Stimulated activated naive CD8-positive, alpha-beta T cell treated with anti-CD3 and anti-CD28 coated beads, Interleukin-15, Interleukin-2, amounts not matched to agents 100 ng/mL and 50 ng/mL, for 24 hours (primary cell): ENCODE measurements at regions not wholly inside any gene's neighbourhood (a gene's known extent, or its start where the extent isn't known, plus 50 kb on each side); places are given as distances from the start of the nearest gene placed in this dataset.
A peak's percentile ranks its signal among the peaks of the same experiment; 100 is the strongest.

Experiments
- H3K27ac Mint-ChIP-seq: one replicate; pipeline ENCODE4 v1.8.0; 2021; ENCODE audit warnings: mild to moderate bottlenecking, mixed read lengths
- H3K27me3 Mint-ChIP-seq: one replicate; pipeline ENCODE4 v1.8.0; 2021; ENCODE audit warnings: mixed read lengths
- H3K36me3 Mint-ChIP-seq: one replicate; pipeline ENCODE4 v1.8.0; 2021; ENCODE audit warnings: low read depth, mixed read lengths
- H3K4me1 Mint-ChIP-seq: one replicate; pipeline ENCODE4 v1.8.0; 2021; ENCODE audit warnings: low read depth, mixed read lengths
- H3K4me3 Mint-ChIP-seq: one replicate; pipeline ENCODE4 v1.8.0; 2021; ENCODE audit warnings: mild to moderate bottlenecking, mixed read lengths
- H3K9me3 Mint-ChIP-seq: one replicate; pipeline ENCODE4 v1.8.0; 2021; ENCODE audit warnings: mixed read lengths

DNA sequence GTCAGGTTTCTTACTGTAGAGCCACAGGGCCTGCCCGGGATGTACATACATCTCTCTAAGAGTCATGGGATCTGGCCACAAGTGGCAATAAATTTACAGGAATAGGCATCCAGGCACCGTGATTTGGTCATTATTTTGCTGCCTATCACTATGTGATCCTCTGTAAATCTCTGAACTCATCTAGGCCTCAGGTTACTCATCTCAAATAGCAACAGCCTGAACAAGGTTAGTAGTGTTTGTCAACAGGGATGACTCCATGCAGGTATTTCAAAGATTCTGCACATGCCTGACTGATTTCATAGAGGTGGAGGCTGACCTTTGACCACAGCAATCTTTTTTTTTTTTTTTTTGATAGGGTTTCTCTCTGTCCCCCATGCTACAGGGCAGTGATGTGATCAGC, 88.8 kb upstream of the TBL1XR1 start:
- Mint-ChIP-seq H3K27ac (no peak overlapping the region), H3K4me1 (peaks cover 27% of the 10 kb centered on the region), H3K36me3 (no peaks in the 10 kb centered on the region), H3K4me3 (no peak overlapping the region), H3K27me3 (no peaks in the 10 kb centered on the region), H3K9me3 (no peaks in the 10 kb centered on the region)

DNA sequence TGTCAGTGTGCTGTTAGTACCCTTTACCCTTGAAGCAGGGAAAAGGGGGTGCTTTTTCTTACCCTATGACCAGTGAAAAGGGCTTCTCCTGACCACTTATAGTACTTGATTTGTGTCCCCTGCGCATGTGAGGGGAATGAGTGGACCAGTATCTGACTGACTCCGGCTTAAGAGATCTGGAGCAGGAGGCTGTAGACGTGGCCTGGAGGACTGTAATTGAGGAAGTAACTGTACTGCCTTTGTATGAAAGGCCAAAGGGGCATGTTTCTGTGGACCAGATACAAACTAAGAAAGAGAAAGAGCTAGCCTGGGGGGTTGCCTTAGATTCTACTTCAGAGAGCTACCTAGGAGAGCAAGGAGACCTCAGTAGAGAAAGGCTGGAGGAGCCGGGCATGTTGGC, 89.9 kb upstream of the TBL1XR1 start:
- no peak overlapping the region for H3K4me3 Mint-ChIP-seq
- no peaks in the 10 kb centered on the region for H3K27me3 Mint-ChIP-seq
- H3K4me1 Mint-ChIP-seq, result peaks cover 15% of the 10 kb centered on the region
- H3K9me3 Mint-ChIP-seq, result no peaks in the 10 kb centered on the region
- H3K27ac Mint-ChIP-seq, result no peak overlapping the region
- no peaks in the 10 kb centered on the region for H3K36me3 Mint-ChIP-seq

DNA sequence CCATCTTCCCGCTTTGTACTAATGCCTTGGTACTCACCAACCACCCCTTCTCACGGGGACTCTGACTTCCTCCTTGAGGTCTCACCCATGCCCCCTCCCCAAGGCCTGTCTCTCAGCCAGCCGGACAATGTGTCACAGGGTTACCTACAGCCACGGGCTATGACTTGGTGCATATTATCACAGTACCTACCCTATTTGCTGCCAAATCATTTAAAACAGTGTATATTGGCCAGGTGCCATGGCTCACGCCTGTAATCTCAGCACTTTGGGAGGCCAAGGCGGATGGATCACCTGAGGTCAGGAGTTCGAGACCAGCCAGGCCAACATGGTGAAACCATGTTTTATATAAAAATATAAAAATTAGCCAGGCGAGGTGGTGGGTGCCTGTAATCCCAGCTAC, 93.4 kb upstream of the TBL1XR1 start:
- H3K27ac Mint-ChIP-seq, result no peak overlapping the region
- H3K36me3 Mint-ChIP-seq, result no peaks in the 10 kb centered on the region
- H3K27me3 Mint-ChIP-seq, result no peaks in the 10 kb centered on the region
- H3K9me3 Mint-ChIP-seq, result no peaks in the 10 kb centered on the region
- no peak overlapping the region for H3K4me3 Mint-ChIP-seq
- peaks cover 4% of the 10 kb centered on the region for H3K4me1 Mint-ChIP-seq

DNA sequence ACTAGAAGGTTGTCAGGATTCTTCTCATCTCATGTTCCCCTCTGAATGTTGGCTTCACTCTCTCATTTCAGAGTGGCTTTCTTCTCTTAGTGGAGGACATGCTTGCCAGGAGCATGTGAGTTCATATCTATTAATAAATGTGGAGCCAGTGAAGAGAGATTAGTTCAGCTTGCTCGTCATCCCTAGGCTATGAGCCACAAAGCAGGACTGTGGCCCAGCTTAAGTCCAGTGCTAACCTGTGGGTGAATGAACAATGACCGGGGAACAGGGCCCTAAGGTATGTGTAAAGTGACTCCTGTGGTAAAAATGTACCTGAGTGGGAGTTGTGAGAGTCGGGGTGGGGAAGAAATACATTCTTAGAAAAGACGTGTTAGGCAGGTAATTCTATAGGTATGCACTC, 96.9 kb upstream of the TBL1XR1 start:
- Mint-ChIP-seq H3K27ac (no peak overlapping the region), H3K36me3 (no peaks in the 10 kb centered on the region), H3K4me3 (no peak overlapping the region), H3K4me1 (peaks cover 4% of the 10 kb centered on the region), H3K27me3 (no peaks in the 10 kb centered on the region), H3K9me3 (no peaks in the 10 kb centered on the region)

DNA sequence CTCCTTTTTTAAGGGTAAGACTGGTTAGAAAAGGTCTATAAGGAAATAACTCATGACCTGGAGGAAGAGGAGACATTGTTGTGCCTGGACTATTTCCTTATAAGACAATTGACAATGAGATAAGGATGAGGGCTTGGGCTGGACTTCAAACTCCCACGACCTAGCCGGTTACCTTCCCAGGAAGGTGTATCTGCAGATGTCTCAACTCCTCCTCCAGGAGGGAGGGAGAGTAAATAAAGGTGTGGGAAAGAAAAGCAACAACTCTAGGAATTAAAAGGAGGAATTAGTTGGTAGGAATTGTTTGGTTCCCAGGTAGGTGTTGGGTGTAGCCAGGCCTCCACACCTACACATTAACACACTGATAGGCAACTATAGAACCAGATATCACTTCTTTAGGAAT, 97.8 kb upstream of the TBL1XR1 start:
- Mint-ChIP-seq H3K36me3 (no peaks in the 10 kb centered on the region), H3K27ac (no peak overlapping the region), H3K4me1 (peaks cover 3% of the 10 kb centered on the region), H3K27me3 (no peaks in the 10 kb centered on the region), H3K9me3 (no peaks in the 10 kb centered on the region), H3K4me3 (no peak overlapping the region)

DNA sequence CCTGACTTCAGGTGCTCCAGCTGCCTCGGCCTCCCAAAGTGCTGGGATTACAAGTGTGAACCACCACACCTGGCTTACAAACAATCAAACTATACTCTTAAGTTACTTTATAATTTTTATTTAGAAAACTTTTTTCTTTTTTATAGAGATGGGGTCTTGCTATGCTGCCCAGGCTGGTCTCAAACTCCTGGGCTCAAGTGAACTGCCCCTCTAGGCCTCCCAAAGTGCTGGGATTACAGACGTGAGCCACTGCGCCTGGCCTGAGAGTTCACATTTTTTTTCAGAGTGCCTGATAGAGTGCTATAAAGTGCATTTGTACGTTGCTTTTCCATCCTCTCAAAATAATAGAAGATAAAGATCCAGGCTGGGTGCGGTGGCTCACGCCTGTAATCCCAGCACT, 102.0 kb upstream of the TBL1XR1 start:
- H3K27ac Mint-ChIP-seq, result no peak overlapping the region
- no peak overlapping the region for H3K4me3 Mint-ChIP-seq
- H3K27me3 Mint-ChIP-seq, result no peaks in the 10 kb centered on the region
- H3K9me3 Mint-ChIP-seq, result no peaks in the 10 kb centered on the region
- H3K36me3 Mint-ChIP-seq, result no peaks in the 10 kb centered on the region
- H3K4me1 Mint-ChIP-seq, result peaks cover 22% of the 10 kb centered on the region

DNA sequence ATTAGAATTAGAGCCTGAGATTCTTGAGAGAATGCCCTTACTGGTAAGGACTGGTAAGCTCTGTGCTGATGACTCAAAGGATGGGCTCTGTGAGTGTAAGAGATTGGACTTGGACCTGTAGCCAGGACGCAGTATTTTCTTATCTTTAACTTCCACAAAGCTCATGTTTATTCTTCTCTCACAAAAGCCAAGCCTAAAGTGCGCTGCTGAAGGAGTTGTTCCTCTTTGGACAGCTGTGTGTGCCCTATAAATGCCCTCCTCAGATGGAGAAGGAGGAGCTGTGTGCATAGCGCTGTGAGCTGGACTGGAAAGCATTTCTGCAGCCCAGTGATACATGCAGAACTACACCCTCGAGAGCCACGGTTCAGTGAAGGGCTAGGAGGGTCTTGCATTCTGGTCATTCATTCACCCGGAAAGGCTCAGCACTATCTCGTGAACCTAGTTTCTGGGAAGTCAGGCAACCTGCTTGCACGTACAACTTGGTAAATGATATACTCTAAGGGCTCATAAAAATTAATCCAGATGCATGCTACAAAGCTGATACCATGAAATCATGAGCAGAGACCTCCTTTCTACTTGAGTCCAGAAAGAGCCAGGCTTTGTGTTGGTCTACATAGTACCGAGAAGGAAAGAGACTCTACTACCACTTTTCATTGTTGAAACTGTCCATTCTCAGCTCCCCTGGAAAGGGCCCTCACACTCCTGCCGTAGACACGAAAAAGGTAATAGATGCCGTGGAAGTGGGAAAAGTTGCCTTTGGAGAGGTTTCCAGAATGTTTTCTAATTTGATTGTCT, 103.0 kb upstream of the TBL1XR1 start:
- Mint-ChIP-seq H3K4me1 (peaks cover 24% of the 10 kb centered on the region), H3K4me3 (no peak overlapping the region), H3K27me3 (no peaks in the 10 kb centered on the region), H3K36me3 (no peaks in the 10 kb centered on the region), H3K27ac (no peak overlapping the region), H3K9me3 (no peaks in the 10 kb centered on the region)

DNA sequence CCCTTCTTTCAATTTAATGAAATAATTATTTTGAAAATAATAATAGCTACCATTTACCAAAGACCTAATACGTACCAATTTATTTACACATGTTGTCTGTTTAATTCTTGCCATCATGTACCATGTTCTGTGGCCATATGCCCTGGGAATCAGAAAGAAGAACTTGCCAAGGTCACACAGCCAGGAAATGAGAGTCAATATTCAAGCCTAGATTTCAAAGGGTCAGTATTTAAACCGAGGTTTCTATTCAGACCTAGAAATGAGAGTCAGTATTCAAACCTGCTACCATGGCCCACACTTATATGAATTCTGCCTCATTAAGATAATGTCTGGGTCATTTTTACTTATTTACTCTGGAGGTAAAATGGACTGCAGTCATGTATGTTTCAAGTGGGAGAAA, 103.6 kb upstream of the TBL1XR1 start:
- Mint-ChIP-seq H3K4me1 (peaks cover 24% of the 10 kb centered on the region), H3K27me3 (no peaks in the 10 kb centered on the region), H3K4me3 (no peak overlapping the region), H3K27ac (no peak overlapping the region), H3K9me3 (no peaks in the 10 kb centered on the region), H3K36me3 (no peaks in the 10 kb centered on the region)

DNA sequence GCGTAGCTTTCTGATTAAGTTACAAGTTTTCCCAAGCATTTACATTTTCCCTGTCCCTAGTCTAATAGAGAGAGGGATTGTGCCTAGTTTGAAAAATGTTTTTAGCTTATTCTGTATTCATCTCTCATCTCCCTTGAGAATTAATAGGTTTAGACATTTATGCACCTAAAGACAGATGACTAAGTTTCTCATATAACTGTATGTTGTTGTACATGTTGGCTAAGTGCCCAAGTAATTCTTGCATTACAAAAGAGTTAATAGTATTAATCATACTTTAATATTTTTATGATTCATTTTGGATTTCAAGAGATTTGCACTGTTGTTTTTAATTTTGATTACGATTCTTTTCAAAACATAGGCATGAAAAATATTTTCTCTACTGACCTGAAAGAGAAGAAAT, 109.0 kb upstream of the TBL1XR1 start:
- Mint-ChIP-seq H3K27ac (no peak overlapping the region), H3K4me3 (no peak overlapping the region), H3K4me1 (peaks cover 16% of the 10 kb centered on the region), H3K36me3 (peaks cover 8% of the 10 kb centered on the region), H3K9me3 (peaks cover 4% of the 10 kb centered on the region), H3K27me3 (no peaks in the 10 kb centered on the region)

DNA sequence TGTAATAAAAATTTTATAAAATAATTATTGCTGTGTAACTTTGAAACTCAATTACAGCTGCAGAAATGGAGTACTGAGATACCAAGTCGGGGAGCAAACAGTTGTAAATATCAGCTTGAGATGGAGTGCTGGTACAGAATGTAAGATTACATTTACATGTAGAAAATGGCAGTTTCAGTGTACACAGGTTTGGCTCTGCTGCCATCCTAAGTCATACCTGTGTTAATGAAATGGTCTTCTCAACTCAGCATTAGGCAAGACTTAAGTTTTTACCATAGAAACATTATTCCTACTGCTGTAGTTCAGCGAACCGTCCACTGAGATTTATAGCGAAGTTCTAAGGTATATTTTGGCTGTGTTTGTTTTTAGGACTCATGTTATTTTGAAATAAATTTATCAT, 110.1 kb upstream of the TBL1XR1 start:
- Mint-ChIP-seq H3K27me3 (no peaks in the 10 kb centered on the region), H3K4me3 (no peak overlapping the region), H3K4me1 (peaks cover 15% of the 10 kb centered on the region), H3K36me3 (peaks cover 14% of the 10 kb centered on the region), H3K27ac (no peak overlapping the region), H3K9me3 (peaks cover 7% of the 10 kb centered on the region)

DNA sequence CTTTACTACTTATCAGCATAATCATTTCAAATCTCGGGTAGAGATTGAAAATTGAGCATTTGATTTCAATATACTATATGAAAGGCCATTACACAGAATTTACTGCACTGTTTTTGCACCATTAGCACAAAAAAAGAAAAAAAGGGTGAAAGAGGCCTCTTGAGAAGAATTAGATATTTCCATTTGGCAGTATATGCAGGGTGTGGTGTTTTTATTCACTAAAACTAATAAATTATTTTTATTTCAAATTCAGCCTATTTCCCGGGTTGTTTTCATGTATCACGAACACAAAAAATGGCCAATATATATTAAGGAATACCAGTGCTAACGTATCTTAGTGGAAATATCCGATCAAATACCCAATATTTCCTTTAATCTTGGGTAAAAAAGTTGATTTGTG, 110.5 kb upstream of the TBL1XR1 start:
- peaks cover 18% of the 10 kb centered on the region for H3K36me3 Mint-ChIP-seq
- no peaks in the 10 kb centered on the region for H3K27me3 Mint-ChIP-seq
- H3K4me1 Mint-ChIP-seq, result peaks cover 17% of the 10 kb centered on the region
- no peak overlapping the region for H3K27ac Mint-ChIP-seq
- H3K9me3 Mint-ChIP-seq, result peaks cover 11% of the 10 kb centered on the region
- H3K4me3 Mint-ChIP-seq, result no peak overlapping the region

DNA sequence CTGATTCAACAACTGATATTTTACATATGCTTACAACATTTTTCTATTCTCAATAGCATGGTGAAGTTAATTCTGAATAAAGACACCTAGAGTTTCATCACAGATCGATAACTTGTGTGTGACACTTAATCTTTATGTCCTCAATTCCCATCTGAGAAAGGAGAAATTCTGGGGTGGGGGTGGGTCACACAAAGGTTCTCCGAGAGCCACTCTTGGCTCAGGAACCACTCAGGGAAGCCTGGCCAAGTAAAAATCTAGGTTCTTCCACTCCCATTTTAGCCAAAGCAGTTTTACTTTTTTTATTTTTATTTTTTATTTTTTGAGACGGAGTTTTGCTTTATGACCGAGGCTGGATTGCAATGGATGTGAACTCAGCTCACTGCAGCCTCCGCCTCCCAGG, 111.0 kb upstream of the TBL1XR1 start:
- Mint-ChIP-seq H3K27me3 (no peaks in the 10 kb centered on the region), H3K4me1 (peaks cover 16% of the 10 kb centered on the region), H3K27ac (no peak overlapping the region), H3K36me3 (peaks cover 18% of the 10 kb centered on the region), H3K4me3 (no peak overlapping the region), H3K9me3 (peaks cover 11% of the 10 kb centered on the region)

DNA sequence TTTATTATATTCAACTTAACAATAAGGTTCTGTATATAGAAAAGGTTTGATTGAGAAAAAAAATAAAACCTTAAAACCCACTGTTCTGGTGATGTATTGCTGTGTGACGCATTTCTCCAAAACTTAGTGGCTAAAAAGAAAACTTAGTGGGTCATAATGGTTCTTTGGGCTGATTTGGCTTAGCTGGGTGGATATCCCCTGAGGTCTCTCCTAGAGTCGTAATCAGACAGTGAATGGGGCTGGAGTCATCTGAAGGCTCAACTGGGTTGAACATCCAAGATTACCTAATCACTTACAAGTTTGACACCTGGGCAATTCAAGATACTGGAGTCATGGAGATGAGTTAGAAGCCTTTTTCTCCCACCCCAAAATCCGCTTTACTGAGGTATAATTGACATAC, 111.6 kb upstream of the TBL1XR1 start:
- Mint-ChIP-seq H3K36me3 (peaks cover 18% of the 10 kb centered on the region), H3K9me3 (peaks cover 11% of the 10 kb centered on the region), H3K27ac (no peak overlapping the region), H3K27me3 (no peaks in the 10 kb centered on the region), H3K4me1 (peaks cover 11% of the 10 kb centered on the region), H3K4me3 (no peak overlapping the region)

DNA sequence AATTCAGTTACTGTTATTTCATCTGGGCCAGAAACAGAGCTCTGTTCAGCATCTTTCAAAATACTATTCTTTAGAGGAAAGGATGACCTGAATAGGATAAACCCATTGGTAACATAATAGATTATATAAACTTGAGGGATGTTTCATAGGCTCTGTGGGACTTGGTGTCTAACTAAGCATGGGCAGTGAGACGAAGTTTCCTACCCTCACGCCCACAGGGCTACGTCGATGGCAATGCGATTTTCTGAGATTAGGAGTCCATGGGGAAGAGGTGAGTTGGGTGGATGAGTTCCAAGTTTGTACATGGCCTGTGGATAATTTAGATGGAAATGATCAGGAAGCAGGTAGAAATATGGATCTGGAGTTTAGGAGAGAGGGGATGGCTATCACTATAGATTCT, 115.2 kb upstream of the TBL1XR1 start:
- peaks cover 24% of the 10 kb centered on the region for H3K4me1 Mint-ChIP-seq
- peaks cover 18% of the 10 kb centered on the region for H3K36me3 Mint-ChIP-seq
- no peaks in the 10 kb centered on the region for H3K27me3 Mint-ChIP-seq
- H3K9me3 Mint-ChIP-seq, result peaks cover 11% of the 10 kb centered on the region
- no peak overlapping the region for H3K27ac Mint-ChIP-seq
- H3K4me3 Mint-ChIP-seq, result no peak overlapping the region

DNA sequence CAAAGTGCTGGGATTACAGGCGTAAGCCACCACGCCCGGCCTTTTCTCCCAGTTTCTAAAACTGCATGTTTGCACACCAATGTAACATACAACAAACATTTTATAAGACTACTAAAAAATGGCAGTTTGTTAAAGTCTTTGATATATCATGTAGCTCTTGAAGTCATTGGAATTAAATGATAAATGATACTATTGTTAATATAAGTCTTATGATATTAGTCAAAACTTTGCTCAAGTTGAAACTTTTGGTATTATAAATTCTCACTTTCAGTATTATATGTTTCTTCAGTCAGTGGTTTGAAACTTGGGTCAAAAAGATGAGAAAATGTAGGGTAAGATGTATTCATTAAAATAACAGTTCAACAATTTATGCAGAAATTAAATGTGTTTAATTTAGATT, 117.6 kb upstream of the TBL1XR1 start:
- Mint-ChIP-seq H3K27me3 (no peaks in the 10 kb centered on the region), H3K4me3 (peak overlapping the region; percentile 30), H3K27ac (peak overlapping the region; percentile 78), H3K9me3 (peaks cover 11% of the 10 kb centered on the region), H3K36me3 (peaks cover 18% of the 10 kb centered on the region), H3K4me1 (peaks cover 40% of the 10 kb centered on the region)

DNA sequence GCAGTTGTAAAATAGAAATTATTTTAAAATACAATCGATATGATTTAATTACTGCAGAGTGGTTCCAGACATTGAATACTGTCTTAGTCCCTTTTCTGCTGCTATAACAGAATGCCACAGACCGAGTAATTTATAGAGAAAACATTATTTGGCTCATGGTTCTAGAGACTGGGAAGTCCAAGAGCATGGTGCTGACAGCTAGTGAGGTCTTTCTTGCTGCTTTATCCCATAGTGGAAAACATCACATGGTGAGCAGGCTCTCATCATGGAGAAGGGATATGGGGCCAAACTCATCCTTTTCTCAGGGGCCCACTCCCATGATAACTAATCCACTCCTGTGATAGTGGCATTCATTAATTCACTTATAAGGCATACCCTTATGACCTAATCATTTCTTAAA, 120.0 kb upstream of the TBL1XR1 start:
- Mint-ChIP-seq H3K9me3 (peaks cover 5% of the 10 kb centered on the region), H3K4me3 (peak overlapping the region; percentile 57), H3K4me1 (peaks cover 59% of the 10 kb centered on the region), H3K27me3 (no peaks in the 10 kb centered on the region), H3K27ac (peak overlapping the region; percentile 83), H3K36me3 (peaks cover 6% of the 10 kb centered on the region)
